Small intestine (tissue), 7 donors: ENCODE measurements at regions not wholly inside any gene's neighbourhood (a gene's known extent, or its start where the extent isn't known, plus 50 kb on each side); places are given as distances from the start of the nearest gene placed in this dataset.
"Not testable (repeated sequence)": the region's sequence is repeated elsewhere in the genome, so short reads cannot be mapped to it uniquely, and the experiment has no call there.

Experiments used
- DNase-seq, 2 donors: peaks; one replicate each; pipeline versions ENCODE4 v3.0.0 to v3.0.0-alpha.2; 2013
- FAIRE-seq: peaks from 2 replicates; lab custom pipeline; 2012; peaks lifted over from hg19 to GRCh38; lab: Jason Lieb, UNC
- H3K27ac ChIP-seq, 3 donors: one replicate each; pipeline ENCODE4 v1.5.1; 2013; ENCODE audit warnings: low read length in 2 of 3, mild to moderate bottlenecking in 2 of 3, control low read depth in 1 of 3, inconsistent platforms in 1 of 3, low read depth in 1 of 3, moderate library complexity in 1 of 3
- H3K27me3 ChIP-seq, 3 donors: one replicate each; pipeline ENCODE4 v1.6.1; 2013; ENCODE audit warnings: low read length in 3 of 3, inconsistent platforms in 1 of 3; ENCODE audit not compliant: control insufficient read depth in 3 of 3, insufficient read depth in 3 of 3
- H3K36me3 ChIP-seq, 3 donors: one replicate each; pipeline ENCODE4 v1.6.1; 2013; ENCODE audit warnings: low read length in 3 of 3, inconsistent platforms in 1 of 3, low read depth in 1 of 3, mild to moderate bottlenecking in 1 of 3, moderate library complexity in 1 of 3; ENCODE audit not compliant: control insufficient read depth in 3 of 3, insufficient read depth in 2 of 3
- H3K4me1 ChIP-seq, 3 donors: one replicate each; pipeline ENCODE4 v1.6.1; 2013; ENCODE audit warnings: low read length in 2 of 3, inconsistent platforms in 1 of 3, low read depth in 1 of 3, mild to moderate bottlenecking in 1 of 3, moderate library complexity in 1 of 3; ENCODE audit not compliant: control insufficient read depth in 3 of 3, insufficient read depth in 2 of 3
- H3K4me3 ChIP-seq, 3 donors: one replicate each; pipeline ENCODE4 v1.5.1; 2013; ENCODE audit warnings: low read length in 3 of 3, control low read depth in 1 of 3, inconsistent platforms in 1 of 3, low read depth in 1 of 3, mild to moderate bottlenecking in 1 of 3, moderate library complexity in 1 of 3
- H3K9me3 ChIP-seq, 2 donors: one replicate each; pipeline ENCODE4 v1.6.1; 2013; ENCODE audit warnings: low read depth in 1 of 2, low read length in 1 of 2; ENCODE audit not compliant: control insufficient read depth in 2 of 2, insufficient read depth in 1 of 2
- WGBS, 3 donors: extraction: QIAGEN DNeasy Blood & Tissue Kit; methylation state at CpG; one replicate each; pipeline ENCODE4 v1.1.7; 2013; 5-methylcytosine and 5-hydroxymethylcytosine counted together
- donor health status: healthy with polysubstance abuse.
- donor health status: control.
- donor health status: control.
- donor health status: Bipolar disorder and iron deficiency.
- donor health status: healthy.

GRCh38 chrX:106493210-106493816 is 118.5 kb upstream of the RADX start:
- peak; percentile 56 to 79 for DNase-seq
- not testable (repeated sequence) for H3K9me3 ChIP-seq, H3K27me3 ChIP-seq, FAIRE-seq, H3K27ac ChIP-seq, H3K4me1 ChIP-seq, H3K4me3 ChIP-seq, H3K36me3 ChIP-seq
- WGBS, 3 donors = 9 to 16% (median 13%) methylated on average over 5 of the region's 5 CpGs

GRCh38 chrX:106499473-106499872 is 112.3 kb upstream of the RADX start:
- Histone ChIP-seq H3K36me3 (no peaks in the 10 kb centered on the region), H3K4me1 (no peaks in the 10 kb centered on the region), H3K27me3 (no peaks in the 10 kb centered on the region), H3K27ac (no peak overlapping the region), H3K9me3 (no peaks in the 10 kb centered on the region), H3K4me3 (no peak overlapping the region)
- FAIRE-seq (no peak), DNase-seq (no peak)

GRCh38 chrX:106510713-106511403 is 100.9 kb upstream of the RADX start:
- FAIRE-seq = no peak
- peak in 1 of 2 donors; percentile 2 for DNase-seq
- 78 to 83% (median 79%) methylated on average over 1 of the region's 1 CpG for WGBS, 3 donors
- Histone ChIP-seq H3K4me1 (no peaks in the 10 kb centered on the region), H3K27ac (no peak overlapping the region), H3K9me3 (no peaks in the 10 kb centered on the region), H3K4me3 (no peak overlapping the region), H3K27me3 (no peaks in the 10 kb centered on the region), H3K36me3 (no peaks in the 10 kb centered on the region)
